Natural killer cell treated with Interleukin-12 subunit alpha and Interleukin-12 subunit beta and Interleukin-15 and Interleukin-18, amount 100 ng/mL, for 72 hours (primary cell): ENCODE measurements at regions not wholly inside any gene's neighbourhood (a gene's known extent, or its start where the extent isn't known, plus 50 kb on each side); places are given as distances from the start of the nearest gene placed in this dataset.

Source experiments
- ATAC-seq, 2 donors: fragments of 150-1000 bp; cut with Tn5 transposase in 1 of 2; sonication (Bioruptor Pico), chemical (Tn5 transposase) in 1 of 2; 2 replicates each; pipeline ENCODE4 v1.10.0; 2021
- DNase-seq: peaks from one replicate; pipeline ENCODE4 v3.0.0; 2022; ENCODE audit warnings: low spot score
- H3K27ac Mint-ChIP-seq, 2 donors: 1 replicate in 1 of 2; 2 replicates in 1 of 2; pipeline ENCODE4 v1.8.0; 2022; ENCODE audit warnings: mixed read lengths in 2 of 2, mild to moderate bottlenecking in 1 of 2, moderate library complexity in 1 of 2
- H3K27me3 Mint-ChIP-seq, 2 donors: 1 replicate in 1 of 2; 2 replicates in 1 of 2; pipeline ENCODE4 v1.8.0; 2022; ENCODE audit warnings: mixed read lengths in 2 of 2
- H3K36me3 Mint-ChIP-seq: one replicate; pipeline ENCODE4 v1.8.0; 2022; ENCODE audit warnings: mixed read lengths
- H3K4me1 Mint-ChIP-seq, 2 donors: 1 replicate in 1 of 2; 2 replicates in 1 of 2; pipeline ENCODE4 v1.8.0; 2022; ENCODE audit warnings: low read depth in 2 of 2, mixed read lengths in 2 of 2, mild to moderate bottlenecking in 1 of 2
- H3K4me3 Mint-ChIP-seq: one replicate; pipeline ENCODE4 v1.8.0; 2022; ENCODE audit warnings: mixed read lengths
- H3K9me3 Mint-ChIP-seq: 2 replicates; pipeline ENCODE4 v1.8.0; 2022; ENCODE audit warnings: mixed read lengths

DNA sequence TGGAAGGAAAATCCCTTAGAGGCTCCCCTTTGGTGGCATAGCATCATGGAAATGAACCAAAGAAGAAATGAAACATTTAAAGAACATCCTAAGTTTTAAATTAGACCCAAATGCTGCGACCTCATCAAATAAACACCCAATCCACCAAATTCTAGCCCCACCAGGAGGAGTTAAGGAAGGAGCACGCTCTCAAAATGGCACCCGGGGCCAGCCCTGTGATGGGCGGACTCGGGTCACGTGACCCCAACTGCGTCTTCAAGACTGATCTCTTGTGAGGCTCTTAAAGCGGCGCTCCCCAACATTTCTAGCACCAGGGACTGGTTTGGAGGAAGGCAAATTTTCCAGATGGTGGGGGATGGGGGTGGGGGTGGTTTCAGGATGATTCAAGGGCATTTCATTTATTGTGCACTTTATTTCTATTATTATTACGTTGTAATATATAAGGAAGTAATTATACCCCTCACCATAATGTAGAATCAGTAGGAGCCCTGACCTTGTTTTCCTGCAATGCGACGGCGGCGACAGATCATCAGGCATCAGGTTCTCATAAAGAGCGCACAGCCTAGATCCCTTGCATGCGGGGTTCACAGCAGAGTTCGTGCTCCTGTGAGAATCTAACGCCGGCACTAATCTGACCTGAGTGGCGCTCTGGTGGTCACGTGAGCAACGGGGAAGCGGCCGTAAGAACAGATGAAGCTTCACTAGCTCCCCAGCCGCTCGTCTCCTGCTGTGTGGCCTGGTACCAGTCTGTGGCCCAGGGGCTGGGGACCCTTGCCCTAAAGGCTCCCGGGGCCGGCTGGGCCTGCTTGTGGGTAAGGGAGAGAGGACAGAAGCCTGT is 55.3 kb upstream of the SLC22A11 start:
- Mint-ChIP-seq H3K4me1 (peaks cover 0 to 4% of the 10 kb centered on the region in 2 donors), H3K27me3 (peaks cover 5 to 10% of the 10 kb centered on the region in 2 donors), H3K9me3 (no peaks in the 10 kb centered on the region)

DNA sequence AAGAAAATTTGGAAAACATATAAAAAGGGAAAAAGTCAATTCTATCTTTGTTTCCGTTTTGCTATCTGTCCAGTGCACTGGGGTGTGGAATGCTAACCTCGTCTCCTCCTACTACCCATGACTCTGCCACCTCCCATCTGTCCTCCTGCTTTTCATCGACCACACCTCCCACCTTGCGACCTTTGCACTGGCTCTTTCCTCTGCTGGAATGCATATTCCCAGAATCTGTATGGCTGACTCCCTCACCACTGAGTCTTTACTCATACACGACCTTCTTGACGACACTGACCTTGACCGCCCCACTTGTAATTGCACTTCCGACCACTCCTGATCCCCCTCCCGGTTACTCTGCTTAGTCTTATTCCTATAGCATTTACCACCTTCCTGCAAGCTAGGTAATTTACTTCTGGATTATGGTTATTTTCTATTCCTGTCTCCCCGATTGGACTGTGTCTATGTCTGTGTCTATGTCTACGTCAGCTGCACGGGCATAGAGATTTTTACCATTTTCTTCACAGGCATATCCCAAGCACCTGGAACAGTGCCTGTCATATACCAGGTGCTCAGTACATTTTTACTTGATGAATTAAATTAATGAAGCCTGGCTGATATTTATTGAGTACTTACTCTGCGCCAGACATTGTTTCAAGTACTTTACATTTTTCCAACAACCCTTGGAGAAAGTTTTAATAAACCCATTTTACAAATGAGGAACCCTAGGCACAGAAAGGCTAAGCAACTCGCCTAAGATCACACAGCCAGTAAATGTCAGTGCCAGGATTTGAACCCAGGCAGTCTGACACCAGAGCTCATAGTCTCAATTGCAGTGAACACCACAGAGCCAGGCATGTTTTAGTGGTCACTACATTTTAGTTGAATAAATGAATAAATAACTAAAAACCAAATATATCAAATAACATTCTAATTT is 54.0 kb upstream of the SLC22A11 start:
- Mint-ChIP-seq H3K4me1 (peaks cover 0 to 4% of the 10 kb centered on the region in 2 donors), H3K4me3 (no peak overlapping the region), H3K27me3 (peaks cover 5 to 14% of the 10 kb centered on the region in 2 donors), H3K9me3 (no peaks in the 10 kb centered on the region), H3K27ac (no peak overlapping the region), H3K36me3 (no peaks in the 10 kb centered on the region)
- DNase-seq (no peak), ATAC-seq (no peak)

More for the DNA sequence above, 55.3 kb upstream of the SLC22A11 start:
- Mint-ChIP-seq H3K36me3 (no peaks in the 10 kb centered on the region), H3K27ac (no peak overlapping the region), H3K4me3 (no peak overlapping the region)
- DNase-seq, result no peak
- no peak for ATAC-seq

DNA sequence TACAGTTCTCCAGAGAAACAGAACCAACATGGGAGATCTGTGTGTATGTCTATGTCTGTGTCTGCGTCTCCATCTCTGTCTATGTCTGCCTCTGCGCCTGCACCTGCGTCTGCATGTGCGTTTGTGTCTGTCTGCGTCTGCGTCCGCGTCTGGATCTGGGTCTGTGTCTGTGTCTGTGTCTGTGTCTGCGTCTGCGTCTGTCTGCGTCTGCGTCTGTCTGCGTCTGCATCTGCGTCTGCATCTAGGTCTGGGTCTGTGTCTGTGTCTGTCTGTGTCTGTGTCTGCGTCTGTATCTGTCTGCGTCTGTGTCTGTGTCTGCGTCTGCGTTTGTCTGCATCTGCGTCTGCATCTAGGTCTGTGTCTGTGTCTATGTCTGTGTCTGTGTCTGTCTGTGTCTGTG is 53.1 kb upstream of the SLC22A11 start:
- Mint-ChIP-seq H3K27me3 (peaks cover 11 to 16% of the 10 kb centered on the region in 2 donors), H3K4me1 (peaks cover 0 to 4% of the 10 kb centered on the region in 2 donors), H3K4me3 (no peak overlapping the region)

DNA sequence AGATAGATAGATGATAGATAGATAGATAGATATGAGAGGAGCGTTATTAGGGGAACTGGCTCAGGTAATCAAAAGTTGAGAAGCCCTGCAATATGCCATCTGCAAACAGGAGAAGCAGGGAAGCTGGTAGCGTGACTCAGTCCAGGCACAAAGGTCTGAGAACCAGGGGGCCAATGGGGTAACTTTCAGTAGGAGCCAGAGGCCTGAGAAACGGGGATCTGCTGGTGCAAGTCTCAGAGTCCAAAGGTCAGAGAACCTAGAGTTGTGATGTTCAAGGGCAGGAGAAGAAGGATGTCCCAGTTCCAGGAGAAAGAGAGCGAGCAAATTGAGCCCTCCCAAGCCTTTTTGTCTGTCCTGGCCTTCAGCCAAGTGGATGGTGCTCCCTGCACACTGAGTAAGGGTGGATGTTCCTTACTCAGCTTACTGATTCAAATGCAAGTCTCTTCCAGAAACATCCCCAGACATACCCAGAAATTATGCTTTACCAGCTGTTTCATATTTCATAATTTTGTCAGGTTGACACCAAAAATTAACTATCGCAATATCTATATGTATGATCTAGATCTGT is 52.5 kb upstream of the SLC22A11 start:
- Mint-ChIP-seq H3K27ac (no peak overlapping the region), H3K4me1 (peaks cover 0 to 4% of the 10 kb centered on the region in 2 donors), H3K27me3 (peaks cover 13 to 17% of the 10 kb centered on the region in 2 donors), H3K4me3 (no peak overlapping the region), H3K36me3 (no peaks in the 10 kb centered on the region), H3K9me3 (no peaks in the 10 kb centered on the region)
- DNase-seq (no peak), ATAC-seq (no peak)

More for the DNA sequence above, 53.1 kb upstream of the SLC22A11 start:
- no peaks in the 10 kb centered on the region for H3K9me3 Mint-ChIP-seq
- H3K27ac Mint-ChIP-seq, result no peak overlapping the region
- no peak for DNase-seq
- H3K36me3 Mint-ChIP-seq, result no peaks in the 10 kb centered on the region
- ATAC-seq, result no peak

DNA sequence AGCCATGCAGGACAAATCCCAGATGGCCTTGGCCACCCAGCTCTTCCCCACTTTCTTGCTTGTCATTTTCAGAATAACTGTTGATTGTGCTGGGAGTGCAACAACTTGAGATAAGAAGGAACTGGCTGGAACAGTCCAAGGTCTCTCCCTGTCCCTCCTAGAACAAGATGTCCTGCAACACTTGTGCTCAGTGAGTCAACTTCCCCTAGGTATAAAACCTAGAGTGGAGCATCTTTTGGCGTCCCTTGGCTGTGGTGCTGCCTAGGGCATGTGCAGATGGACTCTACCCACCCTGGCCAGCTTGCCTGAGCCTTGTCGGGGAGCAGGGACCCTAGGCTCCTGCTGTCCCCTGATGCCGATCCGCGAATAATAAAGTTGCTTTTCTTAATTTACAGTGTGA is 50.7 kb upstream of the SLC22A11 start:
- no peak overlapping the region for H3K4me3 Mint-ChIP-seq
- no peaks in the 10 kb centered on the region for H3K9me3 Mint-ChIP-seq
- no peaks in the 10 kb centered on the region for H3K4me1 Mint-ChIP-seq
- DNase-seq (no peak), ATAC-seq (no peak)
- H3K27ac Mint-ChIP-seq, result no peak overlapping the region
- H3K27me3 Mint-ChIP-seq, result peaks cover 12 to 14% of the 10 kb centered on the region in 2 donors
- H3K36me3 Mint-ChIP-seq, result no peaks in the 10 kb centered on the region
